Transverse colon (tissue), 4 donors: ENCODE measurements at regions not wholly inside any gene's neighbourhood (a gene's known extent, or its start where the extent isn't known, plus 50 kb on each side); places are given as distances from the start of the nearest gene placed in this dataset.

Source experiments
- DNase-seq: peaks from one replicate; pipeline ENCODE4 v3.0.0-alpha.2; 2019
- H3K27ac ChIP-seq, 4 donors: fragments of 200-600 bp; sonication (generic); 2 replicates each; pipeline ENCODE4 v1.5.1; 2016 to 2018; ENCODE audit warnings: inconsistent platforms in 4 of 4
- H3K27me3 ChIP-seq: fragments of 200-600 bp; sonication (generic); 2 replicates; pipeline ENCODE4 v1.5.1; 2017; ENCODE audit warnings: inconsistent platforms
- H3K36me3 ChIP-seq, 4 donors: fragments of 200-600 bp; sonication (generic); 2 replicates each; pipeline ENCODE4 v1.5.1; 2017 to 2019; ENCODE audit warnings: inconsistent platforms in 4 of 4
- H3K4me1 ChIP-seq, 4 donors: fragments of 200-600 bp; sonication (generic); 2 replicates each; pipeline ENCODE4 v1.5.1; 2017 to 2020; ENCODE audit warnings: inconsistent platforms in 4 of 4
- H3K4me3 ChIP-seq, 4 donors: fragments of 200-600 bp; sonication (generic); 1 replicate in 1 of 4; 2 replicates in 3 of 4; pipeline versions ENCODE4 v1.5.1 to v1.6.1; 2017 to 2019; ENCODE audit warnings: inconsistent platforms in 4 of 4
- H3K9me3 ChIP-seq, 2 donors: fragments of 200-600 bp; sonication (generic); 2 replicates each; pipeline ENCODE4 v1.5.1; 2017 to 2019; ENCODE audit warnings: inconsistent platforms in 2 of 2
- EP300 ChIP-seq: sonication (generic); formaldehyde crosslinking; IDR thresholded peaks from one replicate; pipeline ENCODE4 v1.6.1; 2017; ENCODE audit warnings: antibody characterized with exemption, low read depth
- POLR2A ChIP-seq: fragments of 450-650 bp; IDR thresholded peaks from one replicate; pipeline ENCODE4 v1.6.1; 2016; ENCODE audit warnings: antibody characterized with exemption, mild to moderate bottlenecking, moderate library complexity
- POLR2AphosphoS5 ChIP-seq, 3 donors: sonication (generic); formaldehyde crosslinking; IDR thresholded peaks; one replicate each; pipeline ENCODE4 v1.6.1; 2016; ENCODE audit warnings: antibody characterized with exemption in 3 of 3
- WGBS, 2 donors: methylation state at CpG; one replicate each; pipeline ENCODE4 v1.1.5; 2018; ENCODE audit warnings: low coverage in 1 of 2; 5-methylcytosine and 5-hydroxymethylcytosine counted together
- in situ Hi-C, 4 donors: fragments of 200-750 bp; cut with MboI; loops; one replicate each; pipeline versions ENCODE4 v1.15.0 to v1.15.1; 2017; ENCODE audit warnings: low sequenced_read_pairs in 3 of 4, low pct_ligation_motif_present in 1 of 4, low pct_unique_long_range_greater_than_20kb in 1 of 4
- intact Hi-C: fragments of 100-400 bp; cut with DNase I; formaldehyde crosslinking; loops from one replicate; pipeline ENCODE4 v1.15.1; 2023; ENCODE audit warnings: low total_unique reads
- TF ChIP-seq, protein P1 (sequence below), 5 experiments: fragments of 200-600 bp in 3 of 5; fragments of 450-650 bp in 2 of 5; sonication (generic) in 3 of 5; IDR thresholded peaks; 1 replicate in 2 of 5; 2 replicates in 3 of 5; pipeline ENCODE4 v1.5.1; 2016 to 2017; ENCODE audit warnings: antibody characterized with exemption in 5 of 5, inconsistent platforms in 3 of 5, mild to moderate bottlenecking in 2 of 5, moderate library complexity in 1 of 5

DNA sequence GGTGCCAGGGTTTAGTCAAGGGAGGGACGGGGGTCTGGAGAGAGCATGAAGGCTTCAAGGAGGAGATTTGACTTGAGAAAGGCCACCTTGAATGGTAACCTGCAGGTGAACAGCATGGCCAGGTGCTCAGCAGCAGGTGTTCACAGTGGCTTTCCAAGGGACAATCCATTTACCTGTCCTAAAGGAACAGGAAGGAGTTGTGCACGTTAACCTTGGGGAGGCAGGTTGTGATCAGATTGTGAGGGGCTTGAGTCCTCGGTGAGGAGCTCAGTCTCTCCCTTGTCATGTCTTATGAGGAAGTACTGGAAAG, 120.1 kb upstream of the ERCC6L2 start:
- no peaks in the 10 kb centered on the region for H3K36me3 ChIP-seq
- H3K27me3 ChIP-seq, result peaks cover 7% of the 10 kb centered on the region
- in situ Hi-C loops, result no loop called here
- peak overlapping the region; percentile 49 to 66 (median 58) for H3K27ac ChIP-seq
- intact Hi-C loops, result no loop called here
- H3K4me1 ChIP-seq, result peaks cover 0 to 6% (median 6%) of the 10 kb centered on the region in 4 donors
- no peaks in the 10 kb centered on the region for H3K9me3 ChIP-seq
- H3K4me3 ChIP-seq, result no peak overlapping the region
- 71% methylated on average over 3 of the region's 3 CpGs; no CpG with 5 or more reads in 1 of the 2 donors for WGBS, 2 donors
- TF ChIP-seq EP300 (no peak), POLR2A (no peak), POLR2AphosphoS5 (IDR thresholded peaks at IDR 0.05) (no peak)
- TF ChIP-seq, protein P1, sequence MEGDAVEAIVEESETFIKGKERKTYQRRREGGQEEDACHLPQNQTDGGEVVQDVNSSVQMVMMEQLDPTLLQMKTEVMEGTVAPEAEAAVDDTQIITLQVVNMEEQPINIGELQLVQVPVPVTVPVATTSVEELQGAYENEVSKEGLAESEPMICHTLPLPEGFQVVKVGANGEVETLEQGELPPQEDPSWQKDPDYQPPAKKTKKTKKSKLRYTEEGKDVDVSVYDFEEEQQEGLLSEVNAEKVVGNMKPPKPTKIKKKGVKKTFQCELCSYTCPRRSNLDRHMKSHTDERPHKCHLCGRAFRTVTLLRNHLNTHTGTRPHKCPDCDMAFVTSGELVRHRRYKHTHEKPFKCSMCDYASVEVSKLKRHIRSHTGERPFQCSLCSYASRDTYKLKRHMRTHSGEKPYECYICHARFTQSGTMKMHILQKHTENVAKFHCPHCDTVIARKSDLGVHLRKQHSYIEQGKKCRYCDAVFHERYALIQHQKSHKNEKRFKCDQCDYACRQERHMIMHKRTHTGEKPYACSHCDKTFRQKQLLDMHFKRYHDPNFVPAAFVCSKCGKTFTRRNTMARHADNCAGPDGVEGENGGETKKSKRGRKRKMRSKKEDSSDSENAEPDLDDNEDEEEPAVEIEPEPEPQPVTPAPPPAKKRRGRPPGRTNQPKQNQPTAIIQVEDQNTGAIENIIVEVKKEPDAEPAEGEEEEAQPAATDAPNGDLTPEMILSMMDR (IDR thresholded peaks at IDR 0.05), result no peak
- no peak for DNase-seq

DNA sequence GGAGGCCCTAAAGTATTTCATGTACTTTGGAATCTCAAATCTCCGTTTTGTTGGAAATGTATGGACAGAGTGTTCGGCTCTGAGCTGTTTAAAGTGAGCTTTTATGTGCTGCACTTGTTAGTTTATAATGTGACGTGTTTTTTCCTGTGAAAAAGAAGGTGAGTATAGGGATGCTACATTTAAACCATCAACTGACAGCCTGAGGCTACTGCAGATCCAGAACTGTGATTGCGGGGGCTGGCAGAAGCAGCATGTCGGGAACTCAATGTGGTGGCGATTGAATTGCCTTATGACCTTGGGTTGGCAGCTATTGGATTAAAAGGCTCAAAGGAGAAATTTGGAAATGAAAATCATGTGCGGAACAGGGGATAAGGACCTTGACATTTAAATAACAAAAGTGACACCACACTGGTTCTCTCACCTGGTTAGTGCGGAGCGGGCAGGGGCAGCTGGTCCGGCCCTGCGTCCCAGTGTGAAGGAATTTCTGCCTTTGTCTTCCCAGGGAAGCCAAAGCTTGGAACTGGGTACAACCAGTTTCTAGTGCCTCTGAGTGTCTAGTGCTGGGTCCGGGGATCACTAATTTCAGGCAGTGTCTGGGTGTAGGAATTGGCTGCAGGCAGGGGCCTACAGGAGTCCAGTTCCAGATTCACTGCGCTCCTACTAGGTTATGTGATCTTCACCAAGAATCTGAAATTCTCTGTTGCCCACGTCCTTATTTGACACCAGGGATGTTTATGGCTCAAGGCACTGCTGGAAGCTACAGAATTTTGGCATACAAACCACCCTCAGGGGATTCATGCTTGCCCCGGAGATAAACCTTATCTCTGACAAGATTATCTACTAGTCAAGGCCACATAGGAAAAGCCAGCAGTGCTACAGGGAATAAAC, 120.7 kb upstream of the ERCC6L2 start:
- DNase-seq, result no peak
- Histone ChIP-seq H3K27ac (peak overlapping the region; percentile 49 to 66 (median 55)), H3K9me3 (no peaks in the 10 kb centered on the region), H3K4me1 (peaks cover 0 to 6% (median 6%) of the 10 kb centered on the region in 4 donors), H3K27me3 (peaks cover 7% of the 10 kb centered on the region), H3K36me3 (no peaks in the 10 kb centered on the region), H3K4me3 (no peak overlapping the region)
- intact Hi-C loops, result no loop called here
- WGBS, 2 donors, result 76 to 95% methylated on average over 7 to 15 of the region's 15 CpGs
- no peak for TF ChIP-seq POLR2A
- no peak for TF ChIP-seq POLR2AphosphoS5 (IDR thresholded peaks at IDR 0.05)
- no peak for TF ChIP-seq EP300
- TF ChIP-seq, protein P1 (IDR thresholded peaks at IDR 0.05), result no peak
- in situ Hi-C loops, result no loop called here

DNA sequence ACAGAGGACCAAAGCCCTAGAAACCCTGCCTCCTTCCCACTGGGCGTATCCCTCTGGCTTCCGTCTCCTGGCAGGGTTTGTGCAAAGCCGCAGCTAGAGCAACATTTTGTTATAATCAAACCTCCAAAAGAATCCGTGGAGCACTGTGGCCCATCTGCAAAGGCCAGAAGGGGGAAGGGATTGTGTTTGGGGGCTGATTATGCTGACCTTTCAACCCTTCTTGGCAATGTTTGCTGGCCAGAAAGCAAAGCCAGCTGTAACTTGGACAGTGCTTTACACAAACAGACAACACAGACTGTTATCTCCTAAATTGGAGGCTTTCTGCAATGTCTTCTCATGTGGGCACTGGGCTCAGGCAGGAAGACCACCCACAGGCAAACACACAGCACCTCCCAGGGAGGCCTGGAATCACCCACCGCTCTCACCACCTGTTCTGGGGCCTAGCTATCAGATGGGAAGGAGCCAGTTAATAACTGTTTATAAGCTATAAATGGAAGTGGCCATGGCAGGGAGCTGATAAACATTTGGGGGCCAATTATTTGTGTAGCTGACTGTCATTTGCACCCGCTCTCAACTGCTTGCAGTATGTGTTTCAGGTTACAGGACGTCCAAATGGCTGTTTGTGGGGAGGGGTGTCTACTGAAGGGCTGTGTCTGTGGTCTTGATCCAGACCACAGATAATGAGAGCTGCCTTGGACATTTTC, 121.6 kb upstream of the ERCC6L2 start:
- Histone ChIP-seq H3K4me1 (peaks cover 0 to 6% (median 6%) of the 10 kb centered on the region in 4 donors), H3K4me3 (no peak overlapping the region), H3K36me3 (no peaks in the 10 kb centered on the region), H3K27ac (peak overlapping the region; percentile 49 to 66 (median 55)), H3K9me3 (no peaks in the 10 kb centered on the region), H3K27me3 (peaks cover 7% of the 10 kb centered on the region)
- in situ Hi-C loops (no loop called here), intact Hi-C loops (no loop called here)
- DNase-seq, result no peak
- TF ChIP-seq EP300 (no peak), POLR2A (no peak), POLR2AphosphoS5 (IDR thresholded peaks at IDR 0.05) (peak in 2 of 3 donors; percentile 10 to 23)
- TF ChIP-seq, protein P1 (IDR thresholded peaks at IDR 0.05), result no peak
- 63 to 80% methylated on average over 1 to 7 of the region's 7 CpGs for WGBS, 2 donors

DNA sequence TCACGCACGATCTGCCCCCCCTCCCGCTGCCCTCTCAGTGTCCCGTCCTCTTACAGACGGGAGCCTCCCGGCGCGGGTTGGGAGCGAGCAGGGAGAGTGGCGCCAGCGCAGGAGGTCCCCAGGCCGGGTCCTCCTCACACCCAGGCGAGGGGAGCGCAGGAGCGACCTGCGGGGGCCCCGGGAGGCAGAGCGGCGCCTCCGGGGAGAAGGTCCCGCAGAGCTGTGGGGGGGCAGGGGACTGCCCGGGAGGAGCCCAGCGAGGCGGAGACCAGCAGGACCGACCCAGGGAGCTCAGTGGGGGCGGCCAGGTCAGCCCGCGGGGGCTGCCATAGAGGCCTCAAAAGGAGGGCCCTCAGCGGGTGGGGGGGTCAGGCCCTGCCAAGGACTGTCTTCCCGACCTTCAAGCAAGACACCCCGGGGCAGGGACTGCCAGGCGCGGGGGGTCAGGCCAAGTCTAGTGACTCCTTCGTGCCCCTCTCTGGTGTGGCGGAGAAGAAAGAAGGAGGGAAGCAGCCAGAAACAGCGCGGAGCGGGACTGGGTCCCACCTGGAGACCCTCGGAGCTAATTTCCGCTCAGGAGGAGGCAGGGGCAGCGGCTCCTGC, 123.3 kb upstream of the ERCC6L2 start:
- intact Hi-C loops, result no loop called here
- no peaks in the 10 kb centered on the region for H3K9me3 ChIP-seq
- TF ChIP-seq POLR2A (no peak), POLR2AphosphoS5 (IDR thresholded peaks at IDR 0.05) (no peak), EP300 (no peak)
- TF ChIP-seq, protein P1 (IDR thresholded peaks at IDR 0.05), result no peak
- H3K27ac ChIP-seq, result peak overlapping the region in 2 of 4 donors; percentile 1 to 53
- 60 to 89% methylated on average over 8 to 41 of the region's 41 CpGs for WGBS, 2 donors
- peak overlapping the region in 1 of 4 donors; percentile 7 for H3K4me3 ChIP-seq
- H3K36me3 ChIP-seq, result no peaks in the 10 kb centered on the region
- H3K4me1 ChIP-seq, result peaks cover 0 to 6% (median 4%) of the 10 kb centered on the region in 4 donors
- in situ Hi-C loops, result no loop called here
- H3K27me3 ChIP-seq, result peaks cover 7% of the 10 kb centered on the region
- no peak for DNase-seq
